AG08395 (cell line): ENCODE measurements at regions not wholly inside any gene's neighbourhood (a gene's known extent, or its start where the extent isn't known, plus 50 kb on each side); places are given as distances from the start of the nearest gene placed in this dataset.

Experiments
- DNase-seq: peaks from one replicate; pipeline ENCODE4 v3.0.0; 2012; ENCODE audit warnings: mixed read lengths, low spot score

GRCh38 chr2:129654331-129654730, 325.1 kb upstream of the RAB6C start:
- DNase-seq, result no peak

DNA sequence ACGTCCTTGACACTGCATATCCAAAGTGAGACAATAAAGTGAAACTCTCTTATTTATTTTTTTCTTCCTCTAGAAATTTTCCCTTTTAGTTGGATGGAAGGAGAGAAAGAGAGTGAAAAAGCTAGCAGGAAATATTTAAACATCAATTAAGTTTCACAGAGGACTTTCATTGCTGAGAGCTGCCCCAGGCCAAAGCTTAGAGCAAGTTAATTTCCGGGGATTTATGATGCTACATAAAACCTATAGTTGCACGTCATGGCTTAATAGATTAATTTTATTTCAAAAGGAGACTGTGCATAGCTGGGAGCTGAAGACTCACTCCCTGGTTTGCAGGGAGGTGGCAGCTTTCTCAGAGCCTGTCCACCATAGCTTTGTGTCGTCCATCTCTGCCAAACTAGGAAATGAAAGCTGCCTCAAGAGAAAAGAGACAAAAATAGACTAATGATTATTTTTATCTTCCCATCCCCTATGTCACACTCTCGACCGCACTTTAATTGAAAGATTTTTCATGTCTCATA, 323.3 kb upstream of the RAB6C start:
- DNase-seq, result no peak

DNA sequence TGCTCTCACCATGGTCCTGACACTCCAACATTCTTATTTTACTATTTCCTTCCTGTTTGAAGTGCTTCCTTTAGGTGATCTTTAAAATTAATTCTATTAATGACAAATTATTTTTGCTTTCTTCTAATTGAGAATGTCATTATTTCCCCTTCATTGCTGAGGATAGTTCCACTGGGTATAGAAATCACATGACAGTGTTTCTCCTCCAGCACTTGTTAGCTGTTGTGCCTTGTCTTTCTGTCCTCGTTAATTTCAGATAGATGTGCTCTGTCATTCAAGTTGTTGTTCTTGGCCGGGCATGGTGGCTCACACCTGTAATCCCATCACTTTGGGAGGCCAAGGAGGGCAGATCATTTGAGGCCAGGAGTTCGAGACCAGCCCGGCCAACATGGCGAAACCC, 321.0 kb upstream of the RAB6C start:
- DNase-seq, result no peak

DNA sequence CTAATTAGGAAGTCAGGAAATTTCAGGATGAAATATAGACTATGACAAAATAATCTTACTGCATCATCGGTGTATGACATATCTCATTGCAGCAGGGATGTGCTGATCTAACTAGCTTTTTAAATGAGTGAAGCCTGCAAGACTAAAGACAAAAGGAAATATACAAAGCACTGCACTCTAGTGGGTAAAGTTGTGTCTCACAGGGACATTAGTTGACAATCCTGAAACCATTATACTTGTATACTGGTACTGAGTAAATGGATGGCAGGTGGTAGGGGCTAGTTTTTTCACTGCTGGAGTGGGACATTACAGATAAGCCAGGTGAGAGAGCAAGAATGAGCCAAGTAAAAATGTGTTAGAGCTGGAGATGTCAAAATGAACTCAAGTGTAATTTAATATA, 317.5 kb upstream of the RAB6C start:
- DNase-seq, result no peak

- DNase-seq, result no peak
Observed at GRCh38 chr2:129667577-129667976, 311.9 kb upstream of the RAB6C start.

GRCh38 chr2:129672521-129672920, 306.9 kb upstream of the RAB6C start:
- DNase-seq, result no peak

DNA sequence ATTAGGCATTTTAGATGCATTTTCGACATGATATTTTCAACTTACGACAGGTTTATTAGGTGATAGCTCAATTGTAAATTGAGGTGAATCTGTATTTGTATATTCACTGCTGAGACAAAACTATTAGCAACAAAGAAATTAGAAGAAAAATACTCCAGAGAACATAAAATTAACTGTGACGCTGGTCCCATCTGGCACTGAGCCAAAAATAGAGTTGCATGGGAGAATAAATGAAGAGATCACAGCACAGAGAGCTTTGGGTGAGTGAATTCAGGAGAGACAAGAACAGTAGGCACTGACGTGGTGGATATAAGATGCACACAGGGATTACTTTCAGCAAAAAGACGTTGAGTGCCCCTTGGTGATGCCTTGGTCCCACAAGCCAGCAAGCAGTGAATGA, 306.2 kb upstream of the RAB6C start:
- DNase-seq, result no peak

DNA sequence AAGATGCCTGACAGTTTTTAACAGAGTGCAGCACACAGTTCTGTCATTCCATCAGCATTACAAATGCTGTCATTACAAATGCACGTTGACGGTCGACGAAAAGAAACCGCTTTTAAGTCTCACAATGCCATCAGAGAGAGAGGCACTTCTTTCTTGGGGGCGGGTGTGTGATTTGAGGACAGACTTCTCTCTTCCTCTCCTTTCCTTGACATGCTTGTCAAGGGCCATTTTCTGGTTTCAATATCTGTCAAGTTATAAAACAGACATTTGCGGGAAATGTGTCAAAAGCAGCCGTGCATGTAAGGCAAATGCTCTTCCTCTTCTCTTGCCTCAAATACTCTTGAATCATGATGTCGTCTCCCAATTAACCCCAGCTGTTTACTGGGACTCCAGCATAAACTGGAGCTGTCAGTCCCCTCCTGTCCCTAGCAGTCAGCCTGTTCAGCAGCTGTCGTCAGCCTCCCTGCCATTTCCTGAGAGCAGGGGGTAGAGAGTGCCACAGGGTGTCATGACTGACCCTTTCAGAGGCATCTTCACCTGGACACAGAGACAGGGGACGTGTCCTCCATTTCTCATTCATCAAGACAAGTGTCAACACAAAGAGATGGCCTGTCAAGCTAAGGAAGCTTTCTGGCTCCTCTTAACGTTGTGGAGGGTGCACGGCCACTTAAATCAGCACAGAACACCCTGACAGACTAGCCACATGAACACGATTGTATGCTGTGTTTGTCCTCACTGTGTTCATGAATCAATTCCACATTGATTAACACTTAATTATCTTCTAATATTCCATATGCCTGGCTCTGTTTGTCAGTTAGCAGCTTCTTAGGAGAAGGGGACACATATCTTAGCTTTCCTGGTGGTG, 305.4 kb upstream of the RAB6C start:
- no peak for DNase-seq

DNA sequence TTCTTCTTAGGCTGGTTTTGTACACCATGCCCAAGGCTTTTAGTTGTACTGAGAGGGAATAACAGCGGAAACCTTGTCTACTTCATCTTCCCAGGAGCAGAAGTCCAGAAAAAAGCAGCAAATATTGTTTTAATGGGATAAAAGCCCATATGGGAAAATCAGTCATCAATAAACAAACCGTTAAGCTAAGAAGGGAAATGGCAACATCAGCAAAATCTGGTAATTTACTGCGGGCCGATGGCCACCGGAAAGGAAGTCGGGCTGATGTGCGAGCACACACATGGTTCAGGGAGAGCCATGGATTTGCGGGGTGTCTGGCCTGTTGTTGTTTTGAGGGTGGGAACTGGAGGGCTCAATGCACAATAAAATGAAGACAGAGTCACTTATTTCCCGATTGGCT, 300.7 kb upstream of the RAB6C start:
- no peak for DNase-seq

GRCh38 chr2:129681788-129682187, 297.7 kb upstream of the RAB6C start:
- no peak for DNase-seq

- DNase-seq, result no peak
Observed at GRCh38 chr2:129689653-129690448, 289.6 kb upstream of the RAB6C start.

DNA sequence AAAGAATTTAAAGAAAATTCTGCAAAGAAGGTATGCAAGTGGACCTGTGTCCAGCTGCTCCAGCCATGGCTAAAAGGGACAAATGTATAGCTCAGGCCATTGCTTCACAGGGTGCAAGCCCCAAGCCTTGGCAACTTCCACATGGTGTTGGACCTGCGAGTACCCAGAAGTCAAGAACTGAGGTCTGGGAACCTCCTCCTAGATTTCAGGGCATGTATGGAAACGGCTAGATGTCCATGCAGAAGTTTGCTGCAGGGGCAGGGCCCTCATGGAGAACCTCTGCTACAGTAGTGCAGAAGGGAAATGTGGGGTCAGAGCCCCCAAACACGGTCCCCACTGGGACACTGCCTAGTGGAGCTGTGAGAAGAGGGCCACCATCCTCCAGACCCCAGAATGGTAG, 284.0 kb upstream of the RAB6C start:
- DNase-seq, result no peak

- no peak for DNase-seq
Observed at GRCh38 chr2:129698593-129698992, 280.9 kb upstream of the RAB6C start.

DNA sequence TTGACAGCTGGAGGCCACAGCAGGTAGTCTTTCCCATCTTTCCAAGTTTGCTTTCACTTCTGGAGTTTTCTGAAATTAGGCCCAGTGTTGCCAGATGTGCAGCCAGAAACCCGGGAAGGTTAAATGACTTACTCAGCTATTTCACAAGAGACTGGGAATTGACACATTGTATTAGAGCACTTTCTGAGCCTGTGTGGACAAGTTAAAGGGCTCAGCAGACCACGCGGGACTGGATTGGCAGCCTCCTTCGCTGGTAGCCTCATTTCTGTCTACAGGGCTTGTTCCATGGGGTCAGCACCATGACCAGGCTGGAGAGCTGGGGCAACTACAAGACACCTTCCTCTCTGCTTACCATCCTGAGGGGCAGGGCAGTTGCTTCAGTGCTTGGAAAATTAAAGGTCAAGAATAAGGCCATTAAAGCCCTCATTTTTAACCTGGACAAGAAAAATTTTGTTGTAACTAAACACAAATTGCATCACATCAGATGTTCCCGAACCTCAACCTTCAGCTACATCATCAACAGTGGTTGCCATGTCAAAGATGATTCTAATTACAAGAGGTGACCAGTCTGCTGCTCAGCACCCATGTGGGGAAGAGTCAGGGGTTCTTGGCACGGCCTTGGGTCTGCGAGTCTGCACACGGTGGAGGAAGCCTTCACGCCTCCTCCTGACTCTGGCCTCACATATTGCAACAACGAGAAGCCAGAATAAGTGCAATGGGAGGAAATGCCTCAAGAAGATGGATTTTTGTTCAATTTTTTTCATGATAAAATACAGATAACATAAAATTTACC, 279.5 kb upstream of the RAB6C start:
- no peak for DNase-seq

- no peak for DNase-seq
Observed at GRCh38 chr2:129702416-129703176, 276.9 kb upstream of the RAB6C start.

DNA sequence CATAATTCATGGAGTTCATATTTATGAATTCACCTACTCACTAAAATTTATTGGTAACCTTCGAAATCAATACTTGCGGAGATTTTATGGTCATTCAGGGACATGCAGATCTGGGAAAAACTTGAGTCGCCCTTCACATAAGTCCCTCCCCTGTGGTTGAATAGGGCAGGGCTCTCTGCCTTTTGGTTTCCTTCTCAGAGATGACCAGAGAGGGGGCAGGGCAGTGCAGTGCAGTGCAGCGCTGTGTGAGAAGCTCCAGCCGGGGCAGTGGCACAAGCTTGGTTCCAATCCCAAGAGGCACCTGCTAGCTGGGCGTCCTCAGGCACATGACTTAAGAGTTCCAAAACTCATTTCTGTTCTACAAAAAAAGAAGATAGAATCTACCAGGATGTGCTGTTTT, 274.4 kb upstream of the RAB6C start:
- DNase-seq, result no peak

DNA sequence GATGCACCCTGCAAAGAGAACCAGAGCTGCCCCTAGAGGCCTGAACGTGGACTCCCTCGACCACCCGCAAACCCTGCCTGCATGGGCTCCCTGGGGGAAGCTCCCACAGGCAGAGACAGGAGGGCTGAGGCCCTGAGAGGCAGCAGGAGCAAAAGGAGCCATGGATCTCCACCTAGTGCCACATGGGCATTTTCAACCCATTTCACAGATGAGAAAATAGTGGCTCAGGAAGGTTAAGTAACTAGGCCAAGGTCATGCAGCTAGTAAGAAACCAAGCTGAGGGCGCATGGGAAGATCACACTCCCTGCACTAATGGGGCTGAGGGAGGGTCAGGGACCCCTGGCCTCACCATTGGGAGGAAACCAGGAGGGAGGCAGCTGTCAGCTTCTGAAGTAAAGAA, 271.7 kb upstream of the RAB6C start:
- no peak for DNase-seq

GRCh38 chr2:129708221-129708967, 271.1 kb upstream of the RAB6C start:
- DNase-seq, result no peak

DNA sequence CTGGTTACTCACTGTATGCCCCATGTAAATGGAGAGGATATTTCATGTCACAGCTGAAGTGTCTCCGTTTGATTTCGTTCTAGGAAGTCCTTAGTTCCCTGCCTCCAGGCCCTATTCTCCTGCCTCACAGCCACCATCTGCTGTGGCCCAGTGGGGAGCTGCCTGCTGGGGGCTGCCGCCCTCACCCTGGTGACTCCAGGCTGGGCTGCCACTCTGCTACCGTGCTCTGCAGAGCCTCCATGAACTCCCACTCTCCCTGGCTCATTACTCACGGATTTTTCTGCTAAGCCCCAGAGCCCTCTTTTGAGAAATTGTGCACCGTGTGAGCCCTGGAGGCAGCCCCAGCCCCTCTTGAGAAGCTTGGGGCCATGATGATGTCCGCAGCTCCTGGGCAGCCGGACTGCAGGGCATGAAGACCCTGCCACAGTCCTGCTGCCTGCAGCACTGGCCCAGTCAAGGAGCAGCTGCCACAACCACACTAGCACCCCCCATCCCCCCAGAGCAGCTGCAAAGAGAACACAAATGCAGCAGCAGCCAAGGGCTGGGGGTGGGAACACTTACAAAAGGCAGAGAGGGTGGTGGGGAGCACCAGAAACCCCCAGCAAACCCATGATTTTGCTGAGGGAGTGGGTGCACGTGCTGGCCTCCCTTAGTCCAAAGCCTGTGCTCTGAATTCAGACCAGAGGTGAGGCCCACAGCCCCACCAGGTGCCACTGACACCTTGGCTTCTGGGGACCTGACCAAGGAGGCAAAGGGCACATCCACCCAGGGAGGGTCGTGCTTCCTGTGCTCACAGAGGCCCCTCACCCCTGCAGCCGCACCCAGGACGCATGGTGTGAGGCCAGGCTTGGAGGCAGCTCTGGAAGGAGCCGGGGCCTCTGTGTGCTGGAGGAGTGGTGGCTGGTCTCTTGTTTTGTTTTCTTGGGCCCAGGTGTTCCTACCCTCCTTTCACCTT, 270.2 kb upstream of the RAB6C start:
- no peak for DNase-seq
